ENCODE measurements at regions not wholly inside any gene's neighbourhood (a gene's known extent, or its start where the extent isn't known, plus 50 kb on each side); places are given as distances from the start of the nearest gene placed in this dataset.

GRCh38 chr11:95638501-95638900, 151.1 kb downstream of the FAM76B start:
- H2AFZ ChIP-seq (ENCODE audit: low read length), result no peak overlapping the region
- H3K4me3 ChIP-seq (ENCODE audit: low read length), result no peak overlapping the region
- ChIA-PET CTCF (no interaction called here), POLR2A (ENCODE audit: unreplicated experiment) (no interaction called here)
- TF ChIP-seq EZH2phosphoT487 (IDR thresholded peaks at IDR 0.05; ENCODE audit: borderline replicate concordance, low read length), result no peak
- TF ChIP-seq CTCF (conservative IDR thresholded peaks at IDR 0.05; ENCODE audit: low read depth, low read length), result no peak
- TF ChIP-seq EZH2 (IDR thresholded peaks at IDR 0.05; ENCODE audit: low read length, unreplicated experiment), result no peak
- H3K36me3 ChIP-seq (ENCODE audit: low read depth, low read length), result no peaks in the 10 kb centered on the region
- no peaks in the 10 kb centered on the region for H3K4me1 ChIP-seq (ENCODE audit: insufficient read depth, low read length)
- no peaks in the 10 kb centered on the region for H3K79me2 ChIP-seq (ENCODE audit: low read length)
- no peak for DNase-seq
- no peak for ATAC-seq
- no peak overlapping the region for H3K9ac ChIP-seq (ENCODE audit: low read length)
- H4K20me1 ChIP-seq (ENCODE audit: low read length), result no peaks in the 10 kb centered on the region
- no peak overlapping the region for H3K27ac ChIP-seq (ENCODE audit: low read length)
- no TSS peak for BruUV-seq (replicated peaks)
- H3K9me2 ChIP-seq (replicated peaks; ENCODE audit: low read length), result no peaks in the 10 kb centered on the region
- peaks cover 31% of the 10 kb centered on the region for H3K27me3 ChIP-seq (ENCODE audit: low read length)
- intact Hi-C loops (cut with micrococcal nuclease), result no loop called here
- no peaks in the 10 kb centered on the region for H3K9me3 ChIP-seq (ENCODE audit: low read length)
- no peak overlapping the region for H3K4me2 ChIP-seq (ENCODE audit: low read length)
- no peaks in the 10 kb centered on the region for H3F3A ChIP-seq (ENCODE audit: low read length, unreplicated experiment)

GRCh38 chr11:95625164-95625900, 164.2 kb downstream of the FAM76B start:
- Histone ChIP-seq H3F3A (ENCODE audit: low read length, unreplicated experiment) (no peaks in the 10 kb centered on the region), H4K20me1 (ENCODE audit: low read length) (no peaks in the 10 kb centered on the region), H3K9me3 (ENCODE audit: low read length) (no peaks in the 10 kb centered on the region), H3K36me3 (ENCODE audit: low read depth, low read length) (no peaks in the 10 kb centered on the region), H3K4me3 (ENCODE audit: low read length) (no peak overlapping the region), H3K79me2 (ENCODE audit: low read length) (no peaks in the 10 kb centered on the region), H3K9me2 (replicated peaks; ENCODE audit: low read length) (no peaks in the 10 kb centered on the region), H3K4me1 (ENCODE audit: insufficient read depth, low read length) (no peaks in the 10 kb centered on the region), H3K27me3 (ENCODE audit: low read length) (peaks cover 3% of the 10 kb centered on the region; the same call in 1 of the 2 replicates), H2AFZ (ENCODE audit: low read length) (no peak overlapping the region), H3K9ac (ENCODE audit: low read length) (no peak overlapping the region), H3K4me2 (ENCODE audit: low read length) (no peak overlapping the region), H3K27ac (ENCODE audit: low read length) (no peak overlapping the region)
- POLR2A ChIA-PET (ENCODE audit: unreplicated experiment), result no interaction called here
- intact Hi-C loops (cut with micrococcal nuclease), result no loop called here
- ATAC-seq, result no peak
- CTCF ChIA-PET, result no interaction called here
- no peak for TF ChIP-seq CTCF (conservative IDR thresholded peaks at IDR 0.05; ENCODE audit: low read depth, low read length)
- TF ChIP-seq EZH2 (IDR thresholded peaks at IDR 0.05; ENCODE audit: low read length, unreplicated experiment), result no peak
- TF ChIP-seq EZH2phosphoT487 (IDR thresholded peaks at IDR 0.05; ENCODE audit: borderline replicate concordance, low read length), result no peak
- no peak for DNase-seq
- no TSS peak for BruUV-seq (replicated peaks)

- Histone ChIP-seq H3K4me3 (ENCODE audit: low read length) (no peak overlapping the region), H3K79me2 (ENCODE audit: low read length) (no peaks in the 10 kb centered on the region), H3K9me2 (replicated peaks; ENCODE audit: low read length) (no peaks in the 10 kb centered on the region), H3K27me3 (ENCODE audit: low read length) (peaks cover 42% of the 10 kb centered on the region), H3F3A (ENCODE audit: low read length, unreplicated experiment) (no peaks in the 10 kb centered on the region), H3K4me2 (ENCODE audit: low read length) (no peak overlapping the region), H3K9ac (ENCODE audit: low read length) (no peak overlapping the region), H3K27ac (ENCODE audit: low read length) (no peak overlapping the region), H3K36me3 (ENCODE audit: low read depth, low read length) (no peaks in the 10 kb centered on the region), H2AFZ (ENCODE audit: low read length) (no peak overlapping the region), H3K9me3 (ENCODE audit: low read length) (no peaks in the 10 kb centered on the region), H3K4me1 (ENCODE audit: insufficient read depth, low read length) (no peaks in the 10 kb centered on the region), H4K20me1 (ENCODE audit: low read length) (no peaks in the 10 kb centered on the region)
- ATAC-seq (no peak), DNase-seq (no peak)
- ChIA-PET CTCF (no interaction called here), POLR2A (ENCODE audit: unreplicated experiment) (no interaction called here)
- TF ChIP-seq EZH2 (IDR thresholded peaks at IDR 0.05; ENCODE audit: low read length, unreplicated experiment), result no peak
- TF ChIP-seq CTCF (conservative IDR thresholded peaks at IDR 0.05; ENCODE audit: low read depth, low read length), result no peak
- no peak for TF ChIP-seq EZH2phosphoT487 (IDR thresholded peaks at IDR 0.05; ENCODE audit: borderline replicate concordance, low read length)
- intact Hi-C loops (cut with micrococcal nuclease), result no loop called here
- BruUV-seq (replicated peaks), result no TSS peak
These were observed 173.3 kb downstream of the FAM76B start for GRCh38 chr11:95616256-95616804.
